Choroid plexus epithelial cell (primary cell): ENCODE measurements at regions not wholly inside any gene's neighbourhood (a gene's known extent, or its start where the extent isn't known, plus 50 kb on each side); places are given as distances from the start of the nearest gene placed in this dataset.

Experiments
- DNase-seq: peaks from one replicate; pipeline ENCODE4 v3.0.0-alpha.2; 2010; ENCODE audit warnings: low read depth
- H3K4me3 ChIP-seq: 2 replicates; pipeline ENCODE4 v1.5.1; 2011; ENCODE audit warnings: low read depth, mild to moderate bottlenecking, control low read depth, low read length, moderate library complexity
- TF ChIP-seq, protein P1 (sequence below): conservative IDR thresholded peaks from 2 replicates; pipeline ENCODE4 v1.5.1; 2011; ENCODE audit warnings: low read depth, mild to moderate bottlenecking, control low read depth, inconsistent platforms, low read length, moderate library complexity

DNA sequence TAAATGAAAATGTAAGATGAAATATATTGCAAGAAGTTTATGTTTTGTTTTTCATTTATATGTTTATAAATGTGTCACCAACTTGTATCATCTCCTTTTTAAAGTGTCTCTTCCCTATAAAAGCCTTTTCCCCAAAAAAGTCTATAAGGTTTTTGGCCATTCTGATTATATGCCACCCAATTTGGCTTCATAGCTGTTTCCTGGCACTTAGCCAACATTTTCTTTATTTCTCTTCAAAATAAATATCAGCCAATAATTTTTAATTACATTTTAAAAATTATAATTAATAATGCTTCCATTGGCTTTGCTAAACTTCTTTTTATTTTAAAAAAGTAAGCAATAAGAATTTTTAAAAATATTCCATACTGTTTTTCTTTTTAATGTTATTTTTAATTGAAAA is 171.8 kb downstream of the RASSF9 start:
- no peak overlapping the region for H3K4me3 ChIP-seq
- DNase-seq = no peak
- TF ChIP-seq, protein P1, sequence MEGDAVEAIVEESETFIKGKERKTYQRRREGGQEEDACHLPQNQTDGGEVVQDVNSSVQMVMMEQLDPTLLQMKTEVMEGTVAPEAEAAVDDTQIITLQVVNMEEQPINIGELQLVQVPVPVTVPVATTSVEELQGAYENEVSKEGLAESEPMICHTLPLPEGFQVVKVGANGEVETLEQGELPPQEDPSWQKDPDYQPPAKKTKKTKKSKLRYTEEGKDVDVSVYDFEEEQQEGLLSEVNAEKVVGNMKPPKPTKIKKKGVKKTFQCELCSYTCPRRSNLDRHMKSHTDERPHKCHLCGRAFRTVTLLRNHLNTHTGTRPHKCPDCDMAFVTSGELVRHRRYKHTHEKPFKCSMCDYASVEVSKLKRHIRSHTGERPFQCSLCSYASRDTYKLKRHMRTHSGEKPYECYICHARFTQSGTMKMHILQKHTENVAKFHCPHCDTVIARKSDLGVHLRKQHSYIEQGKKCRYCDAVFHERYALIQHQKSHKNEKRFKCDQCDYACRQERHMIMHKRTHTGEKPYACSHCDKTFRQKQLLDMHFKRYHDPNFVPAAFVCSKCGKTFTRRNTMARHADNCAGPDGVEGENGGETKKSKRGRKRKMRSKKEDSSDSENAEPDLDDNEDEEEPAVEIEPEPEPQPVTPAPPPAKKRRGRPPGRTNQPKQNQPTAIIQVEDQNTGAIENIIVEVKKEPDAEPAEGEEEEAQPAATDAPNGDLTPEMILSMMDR = no peak

DNA sequence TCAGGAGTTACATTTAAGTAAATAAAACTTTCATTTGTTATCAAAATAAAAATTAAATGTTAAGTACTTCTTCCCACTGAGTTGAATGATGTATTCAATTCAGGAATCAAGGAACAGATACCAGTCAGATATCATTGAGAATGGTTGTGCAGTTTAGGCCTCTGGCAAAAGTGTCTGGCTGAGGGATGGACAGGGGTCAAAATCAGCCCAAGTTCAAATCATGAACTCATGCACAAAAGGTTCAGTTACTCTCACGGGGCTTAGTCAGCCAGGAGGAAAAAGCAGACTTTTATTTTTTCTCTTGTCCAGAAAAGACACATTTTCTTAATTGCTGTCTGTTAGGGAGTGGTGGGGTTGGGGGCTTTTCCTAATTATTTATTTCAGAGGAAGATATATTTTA is 166.3 kb downstream of the RASSF9 start:
- no peak for DNase-seq
- TF ChIP-seq, protein P1 = no peak
- no peak overlapping the region for H3K4me3 ChIP-seq

DNA sequence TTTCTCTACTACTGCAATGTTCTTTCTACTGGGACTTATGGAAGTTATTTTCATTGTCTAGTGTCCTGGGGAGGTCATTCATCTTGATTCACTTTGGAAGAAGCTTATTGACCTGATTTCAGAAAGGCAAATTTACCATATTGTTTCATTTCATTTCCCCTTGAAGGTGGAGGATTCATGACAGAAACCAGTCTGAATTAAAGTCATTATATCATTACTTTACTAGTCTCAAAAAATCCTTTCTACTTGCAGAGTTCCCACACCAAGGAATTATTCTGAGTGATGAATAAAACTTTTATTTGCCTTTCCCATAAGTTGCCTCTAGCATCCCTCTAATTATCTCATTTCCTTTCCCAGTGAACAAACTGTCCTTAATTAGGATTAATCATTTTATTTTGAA is 163.8 kb downstream of the RASSF9 start:
- DNase-seq = no peak
- TF ChIP-seq, protein P1 = no peak
- H3K4me3 ChIP-seq = no peak overlapping the region

DNA sequence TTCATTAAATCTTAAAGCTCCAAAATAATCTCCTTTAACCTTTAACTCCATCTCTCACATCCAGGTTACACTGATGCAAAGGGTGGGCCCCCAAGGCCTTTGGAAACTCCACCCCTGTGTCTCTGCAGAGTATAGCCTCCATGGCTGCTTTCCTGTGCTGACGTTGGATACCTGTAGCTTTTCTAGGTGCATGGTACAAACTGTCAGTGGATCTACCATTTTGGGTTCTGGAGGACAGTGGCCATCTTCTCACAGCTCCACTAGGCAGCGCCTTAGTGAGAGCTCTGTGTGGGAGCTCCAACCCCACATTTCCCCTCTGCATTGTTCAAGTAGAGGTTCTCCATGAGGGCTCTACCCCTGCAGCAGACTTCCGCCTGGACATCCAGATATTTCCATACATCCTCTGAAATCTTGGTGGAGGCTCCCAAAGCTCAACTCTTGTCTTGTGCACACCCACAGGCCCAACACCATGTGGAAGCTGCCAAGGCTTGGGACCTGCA is 162.2 kb downstream of the RASSF9 start:
- no peak for DNase-seq
- TF ChIP-seq, protein P1 = no peak
- no peak overlapping the region for H3K4me3 ChIP-seq

DNA sequence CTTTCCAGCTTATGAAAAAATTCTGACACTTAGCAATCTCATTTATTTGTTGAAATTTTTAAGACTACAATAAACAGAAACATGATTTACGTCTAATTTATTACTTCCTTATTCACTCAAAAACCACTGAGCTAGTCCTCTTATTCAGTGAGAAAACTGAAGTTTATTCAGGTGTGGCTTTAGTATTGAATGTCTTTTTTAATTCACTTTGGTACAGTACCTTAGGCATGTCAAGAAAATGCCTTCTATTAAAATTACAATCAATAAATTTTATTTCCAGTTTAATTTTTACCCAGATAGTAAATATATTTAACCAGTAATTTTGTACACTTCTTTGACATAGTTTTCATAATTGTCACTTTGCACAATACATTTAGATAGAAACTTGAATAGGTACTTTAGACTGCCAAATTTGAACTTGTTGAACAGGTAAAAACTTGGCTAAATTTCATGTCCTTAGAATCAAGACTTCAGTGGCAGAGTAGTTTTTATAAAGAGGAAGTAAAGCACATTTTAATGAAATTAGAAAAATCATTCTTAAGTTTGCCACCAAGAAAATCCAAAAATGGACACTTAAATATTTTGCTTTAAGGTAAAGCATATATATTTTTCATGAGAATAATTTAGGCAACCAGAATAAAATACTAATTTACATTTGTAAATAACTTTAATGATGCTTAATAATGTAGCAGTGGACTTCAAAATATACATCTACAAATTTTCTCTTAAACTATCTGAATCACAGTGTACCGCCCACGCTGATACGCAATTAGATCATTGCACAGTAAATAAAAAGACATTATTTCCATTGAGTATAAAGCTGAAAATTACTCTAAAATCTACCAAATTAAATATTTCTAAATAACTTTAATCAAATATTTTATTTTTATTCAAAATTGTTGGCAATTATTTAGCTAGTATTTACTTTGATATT is 159.1 kb downstream of the RASSF9 start:
- no peak overlapping the region for H3K4me3 ChIP-seq
- TF ChIP-seq, protein P1 = no peak
- no peak for DNase-seq

DNA sequence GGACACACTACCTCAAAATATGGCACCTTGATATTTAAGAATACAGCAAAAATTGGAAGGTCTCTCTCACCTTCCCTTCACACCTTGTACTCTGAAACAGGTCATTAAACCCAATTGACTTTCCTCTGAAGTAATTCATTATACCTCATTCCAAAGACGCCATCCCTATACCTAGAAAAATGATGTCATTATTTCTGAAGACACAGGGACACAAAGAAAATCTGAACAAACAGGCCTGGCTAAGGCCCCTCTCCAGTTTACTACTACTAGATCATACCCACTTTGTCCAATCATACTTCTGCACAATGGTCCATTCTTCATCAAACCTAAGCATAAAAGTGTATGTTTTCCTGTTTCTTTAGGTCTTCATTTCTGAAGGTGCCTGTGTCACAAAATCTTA is 156.9 kb downstream of the RASSF9 start:
- TF ChIP-seq, protein P1 = no peak
- DNase-seq = no peak
- H3K4me3 ChIP-seq = no peak overlapping the region

DNA sequence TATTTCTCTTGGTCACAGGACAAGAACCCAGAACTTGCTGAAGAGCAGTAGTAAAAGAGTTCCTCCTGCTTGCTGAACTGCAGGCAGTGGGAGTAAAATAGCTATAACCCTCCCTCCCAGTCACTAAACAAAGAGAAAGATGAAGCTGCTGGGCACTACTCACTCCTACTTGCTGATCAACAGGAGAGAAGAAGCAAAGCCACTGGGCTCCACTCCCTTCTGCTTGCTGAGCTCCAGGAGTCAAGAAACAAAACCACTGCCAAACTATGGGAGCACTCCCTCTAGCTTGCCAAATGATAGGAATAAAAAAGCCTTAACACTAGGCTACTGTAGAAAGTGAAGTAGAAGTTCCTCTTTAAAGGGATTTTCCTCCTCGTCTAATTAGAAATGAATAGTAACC is 155.3 kb downstream of the RASSF9 start:
- no peak for DNase-seq
- TF ChIP-seq, protein P1 = no peak
- no peak overlapping the region for H3K4me3 ChIP-seq
